GM12874 (cell line): ENCODE measurements at regions not wholly inside any gene's neighbourhood (a gene's known extent, or its start where the extent isn't known, plus 50 kb on each side); places are given as distances from the start of the nearest gene placed in this dataset.

Experiments used
- TF ChIP-seq, protein P1 (sequence below): IDR thresholded peaks from 2 replicates; pipeline ENCODE4 v1.5.1; 2011; ENCODE audit warnings: low read depth, mild to moderate bottlenecking, control low read depth, low read length, moderate library complexity; ENCODE audit not compliant: insufficient read depth

DNA sequence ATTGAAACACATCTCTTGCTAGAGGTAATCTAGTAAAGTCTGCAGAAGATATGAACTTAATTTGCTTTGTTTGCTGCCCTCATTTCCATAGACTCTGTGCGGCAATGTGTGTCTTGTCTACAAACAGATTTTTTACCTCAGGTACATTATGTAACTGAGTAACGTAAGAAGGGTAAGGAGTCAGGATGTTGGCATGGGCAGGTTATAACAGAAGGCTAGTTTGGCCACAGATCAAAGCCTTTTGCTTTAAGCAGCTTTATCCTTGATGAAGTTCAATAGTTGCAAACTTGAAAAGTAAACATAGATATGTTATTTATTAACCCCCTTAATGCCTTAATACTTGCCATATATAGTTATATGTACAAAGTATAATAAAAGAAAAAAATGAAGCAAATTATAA, 391.6 kb upstream of the FKBP1C start:
- TF ChIP-seq, protein P1, sequence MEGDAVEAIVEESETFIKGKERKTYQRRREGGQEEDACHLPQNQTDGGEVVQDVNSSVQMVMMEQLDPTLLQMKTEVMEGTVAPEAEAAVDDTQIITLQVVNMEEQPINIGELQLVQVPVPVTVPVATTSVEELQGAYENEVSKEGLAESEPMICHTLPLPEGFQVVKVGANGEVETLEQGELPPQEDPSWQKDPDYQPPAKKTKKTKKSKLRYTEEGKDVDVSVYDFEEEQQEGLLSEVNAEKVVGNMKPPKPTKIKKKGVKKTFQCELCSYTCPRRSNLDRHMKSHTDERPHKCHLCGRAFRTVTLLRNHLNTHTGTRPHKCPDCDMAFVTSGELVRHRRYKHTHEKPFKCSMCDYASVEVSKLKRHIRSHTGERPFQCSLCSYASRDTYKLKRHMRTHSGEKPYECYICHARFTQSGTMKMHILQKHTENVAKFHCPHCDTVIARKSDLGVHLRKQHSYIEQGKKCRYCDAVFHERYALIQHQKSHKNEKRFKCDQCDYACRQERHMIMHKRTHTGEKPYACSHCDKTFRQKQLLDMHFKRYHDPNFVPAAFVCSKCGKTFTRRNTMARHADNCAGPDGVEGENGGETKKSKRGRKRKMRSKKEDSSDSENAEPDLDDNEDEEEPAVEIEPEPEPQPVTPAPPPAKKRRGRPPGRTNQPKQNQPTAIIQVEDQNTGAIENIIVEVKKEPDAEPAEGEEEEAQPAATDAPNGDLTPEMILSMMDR = no peak

DNA sequence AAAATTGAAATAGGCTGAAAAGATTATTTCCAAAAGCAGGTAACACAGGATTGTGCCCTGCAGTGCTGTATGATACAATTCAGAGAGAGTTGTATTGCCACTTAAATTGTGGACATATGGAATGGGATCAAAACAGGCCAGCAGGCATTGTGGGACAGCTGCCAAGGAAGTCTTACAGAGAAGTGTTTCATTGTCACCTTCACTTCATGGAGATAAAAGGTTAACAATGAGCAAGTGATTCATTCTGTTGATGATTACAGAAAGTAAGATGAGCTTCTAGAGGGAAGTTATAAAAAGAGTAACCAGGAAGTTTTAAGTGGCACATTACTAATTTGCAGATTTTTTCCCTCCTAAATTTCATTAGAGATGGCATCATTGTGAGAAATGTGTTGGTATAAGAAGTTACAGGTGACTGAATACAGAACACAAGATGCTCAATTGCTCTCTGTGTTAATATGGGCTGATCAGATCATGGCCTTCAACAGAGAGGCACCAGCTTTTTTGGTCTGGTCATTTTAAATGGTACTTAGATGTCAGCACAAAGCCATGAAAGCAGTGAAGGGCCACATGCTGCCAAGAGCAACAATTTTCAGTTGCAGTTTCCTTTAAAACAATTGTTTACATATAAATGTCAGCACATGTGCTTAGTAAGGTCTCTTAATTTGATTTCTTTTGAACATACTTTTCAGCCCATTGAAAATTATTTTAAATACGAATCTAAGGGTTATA, 402.5 kb upstream of the FKBP1C start:
- TF ChIP-seq, protein P1 = no peak

DNA sequence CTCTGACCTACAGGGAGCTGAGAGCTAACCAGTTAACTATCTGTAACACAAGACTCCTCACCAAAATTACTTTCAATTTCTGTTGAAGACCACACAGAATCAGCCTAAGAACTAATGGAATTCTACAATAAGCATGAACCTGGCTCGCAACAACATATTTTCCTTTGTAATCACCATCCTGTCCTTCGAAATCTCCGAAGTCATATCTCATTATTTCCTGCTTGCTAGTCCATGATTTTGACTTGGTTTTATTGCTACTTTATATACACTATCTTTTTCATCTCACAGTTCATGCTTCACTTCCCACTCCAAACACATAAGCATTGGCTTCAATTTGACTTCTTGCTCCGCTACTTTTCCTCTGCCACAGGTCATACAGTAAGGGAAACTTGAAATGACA, 405.8 kb upstream of the FKBP1C start:
- TF ChIP-seq, protein P1 = no peak

DNA sequence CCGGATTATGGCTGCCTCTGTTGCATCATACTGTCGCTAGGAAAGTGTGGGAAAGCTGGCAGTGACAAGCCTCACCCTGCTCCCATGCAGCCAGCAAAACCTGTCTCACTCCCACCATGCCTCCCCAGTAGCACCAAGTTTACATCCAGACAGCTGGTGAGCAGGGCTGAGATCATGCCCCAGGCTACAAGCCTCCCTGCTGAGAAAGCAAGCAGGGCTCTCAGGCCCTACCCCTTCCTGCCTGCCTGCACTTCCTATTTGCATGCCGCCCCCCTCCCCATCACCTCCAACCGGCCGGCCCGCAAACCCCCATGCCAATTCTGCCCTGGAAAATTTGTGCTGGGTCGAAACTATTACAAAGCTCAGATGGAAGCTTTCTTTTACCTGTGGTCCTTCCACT, 408.2 kb upstream of the FKBP1C start:
- TF ChIP-seq, protein P1 = no peak

DNA sequence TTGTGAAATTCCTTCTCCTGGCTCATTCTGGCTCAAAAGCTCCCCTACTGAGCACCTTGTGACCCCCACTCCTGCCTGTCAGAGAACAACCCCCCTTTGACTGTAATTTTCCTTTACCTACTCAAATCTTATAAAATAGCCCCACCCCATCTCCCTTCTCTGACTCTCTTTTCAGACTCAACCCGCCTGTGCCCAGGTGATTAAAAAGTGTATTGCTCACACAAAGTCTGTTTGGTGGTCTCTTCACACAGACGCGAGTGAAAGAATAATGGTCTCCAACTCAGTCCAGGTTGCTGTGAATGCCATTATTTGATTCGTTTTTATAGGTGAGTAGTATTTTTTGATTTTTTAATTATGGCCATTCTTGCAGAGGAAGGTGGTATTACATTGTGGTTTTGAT, 414.1 kb upstream of the FKBP1C start:
- TF ChIP-seq, protein P1 = no peak

DNA sequence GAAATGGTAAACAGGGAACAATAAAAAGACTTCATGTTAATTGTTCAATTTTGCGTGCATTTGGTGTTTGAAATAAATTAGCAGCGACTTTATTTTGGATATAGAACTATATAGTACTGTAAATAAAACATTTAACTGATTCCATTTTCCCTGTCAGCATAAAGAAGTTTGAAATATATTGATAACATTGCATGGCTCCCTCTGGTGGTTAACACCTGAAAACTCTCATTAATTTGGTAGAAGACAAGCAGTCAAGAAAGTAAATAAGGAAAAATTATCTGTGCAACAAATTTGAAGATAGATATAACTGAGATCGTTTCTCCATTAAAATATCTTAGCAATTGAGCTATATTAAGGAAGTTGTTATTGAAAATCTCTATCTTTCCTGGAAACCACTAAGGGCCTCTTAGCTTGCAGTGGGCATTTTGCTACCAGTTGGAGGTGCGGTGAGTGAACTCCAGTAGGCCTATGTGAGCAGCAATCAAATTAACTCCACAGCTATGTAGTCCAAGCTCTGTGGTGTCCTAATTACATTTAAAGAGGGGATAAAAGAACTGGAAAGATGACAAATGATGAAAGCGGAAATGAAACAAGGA, 435.7 kb upstream of the FKBP1C start:
- TF ChIP-seq, protein P1 = 0 out of 2 replicates have a peak, but pooled peaks have one; percentile 29

DNA sequence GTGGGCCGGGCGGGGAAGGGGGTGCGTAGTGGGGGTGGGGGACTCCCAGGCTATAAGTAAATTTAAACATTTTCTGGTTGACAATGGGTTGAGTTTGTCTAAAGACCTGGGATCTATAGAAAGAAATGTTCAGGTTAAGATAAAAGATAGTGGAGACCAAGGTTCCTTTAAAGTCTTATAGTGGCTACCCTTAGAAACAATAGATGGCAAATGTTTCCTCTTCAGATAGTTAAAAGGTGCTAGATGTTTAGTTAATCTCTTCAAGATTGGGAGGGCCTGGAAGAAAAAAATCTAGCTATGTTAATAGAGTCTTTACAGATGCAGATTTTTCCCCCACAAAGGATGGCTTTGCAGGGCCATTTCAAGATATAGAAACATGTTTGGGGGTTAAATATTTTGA, 446.4 kb upstream of the FKBP1C start:
- TF ChIP-seq, protein P1 = no peak
